ENCODE measurements at regions not wholly inside any gene's neighbourhood (a gene's known extent, or its start where the extent isn't known, plus 50 kb on each side); places are given as distances from the start of the nearest gene placed in this dataset.

GRCh38 chr2:75801234-75801982, 90.7 kb upstream of the GCFC2 start:
- TF ChIP-seq EZH2phosphoT487 (IDR thresholded peaks at IDR 0.05; ENCODE audit: borderline replicate concordance, low read length) (no peak), CTCF (IDR thresholded peaks at IDR 0.05; ENCODE audit: low read depth, low read length, poor library complexity, severe bottlenecking) (no peak)

GRCh38 chr2:75800456-75800855, 89.7 kb upstream of the GCFC2 start:
- H4K20me1 ChIP-seq (ENCODE audit: control insufficient read depth, insufficient read depth, low read depth, low read length), result no peaks in the 10 kb centered on the region
- no peaks in the 10 kb centered on the region for H3K27me3 ChIP-seq (ENCODE audit: control insufficient read depth, low read length)
- no peaks in the 10 kb centered on the region for H3K4me1 ChIP-seq (ENCODE audit: control insufficient read depth, low read length)
- no peak overlapping the region for H3K27ac ChIP-seq (ENCODE audit: low read depth, low read length)
- no peaks in the 10 kb centered on the region for H3K79me2 ChIP-seq (ENCODE audit: control insufficient read depth, low read length)
- no peak overlapping the region for H3K4me2 ChIP-seq (ENCODE audit: low read length)
- no peaks in the 10 kb centered on the region for H3K36me3 ChIP-seq (ENCODE audit: control insufficient read depth, low read length)
- TF ChIP-seq EZH2phosphoT487 (IDR thresholded peaks at IDR 0.05; ENCODE audit: borderline replicate concordance, low read length) (no peak), CTCF (IDR thresholded peaks at IDR 0.05; ENCODE audit: low read depth, low read length, poor library complexity, severe bottlenecking) (no peak)
- no peaks in the 10 kb centered on the region for H3K9me2 ChIP-seq (replicated peaks; ENCODE audit: control insufficient read depth, low read length)
- H3F3A ChIP-seq (ENCODE audit: control insufficient read depth, insufficient read depth), result no peaks in the 10 kb centered on the region
- H3K4me3 ChIP-seq (ENCODE audit: low read length), result no peak overlapping the region
- H3K9me3 ChIP-seq (ENCODE audit: control insufficient read depth, insufficient read depth, low read length), result no peaks in the 10 kb centered on the region

More at GRCh38 chr2:75801234-75801982, 90.7 kb upstream of the GCFC2 start:
- no peaks in the 10 kb centered on the region for H3K79me2 ChIP-seq (ENCODE audit: control insufficient read depth, low read length)
- no peaks in the 10 kb centered on the region for H3K36me3 ChIP-seq (ENCODE audit: control insufficient read depth, low read length)
- H3K4me2 ChIP-seq (ENCODE audit: low read length), result no peak overlapping the region
- no peaks in the 10 kb centered on the region for H3K27me3 ChIP-seq (ENCODE audit: control insufficient read depth, low read length)
- no peaks in the 10 kb centered on the region for H3K9me2 ChIP-seq (replicated peaks; ENCODE audit: control insufficient read depth, low read length)
- H3K9me3 ChIP-seq (ENCODE audit: control insufficient read depth, insufficient read depth, low read length), result no peaks in the 10 kb centered on the region
- no peak overlapping the region for H3K27ac ChIP-seq (ENCODE audit: low read depth, low read length)
- no peaks in the 10 kb centered on the region for H4K20me1 ChIP-seq (ENCODE audit: control insufficient read depth, insufficient read depth, low read depth, low read length)
- no peaks in the 10 kb centered on the region for H3K4me1 ChIP-seq (ENCODE audit: control insufficient read depth, low read length)
- no peaks in the 10 kb centered on the region for H3F3A ChIP-seq (ENCODE audit: control insufficient read depth, insufficient read depth)
- no peak overlapping the region for H3K4me3 ChIP-seq (ENCODE audit: low read length)

- H3K4me3 ChIP-seq (ENCODE audit: low read length), result no peak overlapping the region
- H3K79me2 ChIP-seq (ENCODE audit: control insufficient read depth, low read length), result no peaks in the 10 kb centered on the region
- no peaks in the 10 kb centered on the region for H3K36me3 ChIP-seq (ENCODE audit: control insufficient read depth, low read length)
- H3K4me2 ChIP-seq (ENCODE audit: low read length), result no peak overlapping the region
- H3K9me3 ChIP-seq (ENCODE audit: control insufficient read depth, insufficient read depth, low read length), result no peaks in the 10 kb centered on the region
- H3F3A ChIP-seq (ENCODE audit: control insufficient read depth, insufficient read depth), result no peaks in the 10 kb centered on the region
- no peaks in the 10 kb centered on the region for H3K9me2 ChIP-seq (replicated peaks; ENCODE audit: control insufficient read depth, low read length)
- H3K27me3 ChIP-seq (ENCODE audit: control insufficient read depth, low read length), result no peaks in the 10 kb centered on the region
- no peak for TF ChIP-seq CTCF (IDR thresholded peaks at IDR 0.05; ENCODE audit: low read depth, low read length, poor library complexity, severe bottlenecking)
- no peak for TF ChIP-seq EZH2phosphoT487 (IDR thresholded peaks at IDR 0.05; ENCODE audit: borderline replicate concordance, low read length)
- no peaks in the 10 kb centered on the region for H3K4me1 ChIP-seq (ENCODE audit: control insufficient read depth, low read length)
- H4K20me1 ChIP-seq (ENCODE audit: control insufficient read depth, insufficient read depth, low read depth, low read length), result no peaks in the 10 kb centered on the region
- H3K27ac ChIP-seq (ENCODE audit: low read depth, low read length), result no peak overlapping the region
Measured at GRCh38 chr2:75799859-75800258, 89.1 kb upstream of the GCFC2 start.
